Endothelial cell of umbilical vein (primary cell): ENCODE measurements at regions not wholly inside any gene's neighbourhood (a gene's known extent, or its start where the extent isn't known, plus 50 kb on each side); places are given as distances from the start of the nearest gene placed in this dataset.

Source experiments
- BruUV-seq: library from RNA; stranded (reverse); fragments of 400-500 nt; replicated peaks from 2 replicates; lab custom pipeline; 2021; lab: Mats Ljungman, UMichigan
- CTCF ChIA-PET: fragments of 300-600, 350-600 bp; sonication (Branson Sonifier 250); formaldehyde crosslinking; loops from one replicate; lab custom pipeline; 2021; ENCODE audit warnings: antibody characterized with exemption, inconsistent platforms; lab: Charles Lee
- POLR2A ChIA-PET: fragments of 300-600, 350-600 bp; sonication (Branson Sonifier 250); formaldehyde crosslinking; loops from one replicate; lab custom pipeline; 2021; ENCODE audit warnings: antibody characterized with exemption, inconsistent platforms; lab: Charles Lee
- DNase-seq: peaks from one replicate; pipeline ENCODE4 v3.0.0-alpha.2; 2011; ENCODE audit warnings: low read depth, low spot score
- FAIRE-seq: peaks from 2 replicates; lab custom pipeline; 2011; peaks lifted over from hg19 to GRCh38; lab: Jason Lieb, UNC
- H2AFZ ChIP-seq: 2 replicates; pipeline ENCODE4 v1.6.0; 2012; ENCODE audit warnings: low read depth, low read length, control low read depth, inconsistent platforms
- H3K27ac ChIP-seq: 2 replicates; pipeline ENCODE4 v1.5.1; 2011; ENCODE audit warnings: low read depth, mild to moderate bottlenecking, control low read depth, low read length, moderate library complexity; ENCODE audit not compliant: insufficient read depth
- H3K27me3 ChIP-seq, 2 experiments: 2 replicates each; pipeline versions ENCODE4 v1.6.0 to v1.6.1; 2011; ENCODE audit warnings: low read length in 2 of 2, mixed read lengths in 1 of 2; ENCODE audit not compliant: control insufficient read depth in 2 of 2, insufficient read depth in 2 of 2
- H3K36me3 ChIP-seq, 2 experiments: 2 replicates in 1 of 2; 3 replicates in 1 of 2; pipeline ENCODE4 v1.5.1; 2011; ENCODE audit warnings: low read length in 2 of 2, mild to moderate bottlenecking in 1 of 2, moderate library complexity in 1 of 2; ENCODE audit not compliant: control insufficient read depth in 2 of 2, insufficient read depth in 2 of 2; ENCODE audit errors: extremely low read depth in 1 of 2
- H3K4me1 ChIP-seq: 3 replicates; pipeline ENCODE4 v1.5.1; 2011; ENCODE audit warnings: mild to moderate bottlenecking, low read length; ENCODE audit not compliant: control insufficient read depth, insufficient read depth; ENCODE audit errors: extremely low read depth
- H3K4me2 ChIP-seq: 2 replicates; pipeline ENCODE4 v1.6.1; 2011; ENCODE audit warnings: low read length, control low read depth, mixed read lengths; ENCODE audit not compliant: insufficient read depth
- H3K4me3 ChIP-seq, 3 experiments: fragments of 200-600 bp in 1 of 3; sonication (generic), shearing (Covaris generic) in 1 of 3; replicated peaks in 1 of 3; 2 replicates each; pipeline ENCODE4 v1.5.1; 2011 to 2016; ENCODE audit warnings: control low read depth in 3 of 3, low read length in 3 of 3, mild to moderate bottlenecking in 2 of 3, inconsistent platforms in 1 of 3, low read depth in 1 of 3, moderate library complexity in 1 of 3; ENCODE audit not compliant: insufficient read depth in 1 of 3
- H3K79me2 ChIP-seq: 2 replicates; pipeline ENCODE4 v1.6.0; 2012; ENCODE audit warnings: low read length, inconsistent platforms; ENCODE audit not compliant: control insufficient read depth, insufficient read depth
- H3K9ac ChIP-seq: replicated peaks from 2 replicates; pipeline ENCODE3; 2011; ENCODE audit warnings: low read length, control low read depth; ENCODE audit not compliant: insufficient read depth; ENCODE audit errors: extremely low read depth
- H3K9me1 ChIP-seq: replicated peaks from 3 replicates; pipeline ENCODE4 v1.6.0; 2011; ENCODE audit warnings: mild to moderate bottlenecking, low read length; ENCODE audit not compliant: control insufficient read depth, insufficient read depth; ENCODE audit errors: extremely low read depth
- H3K9me3 ChIP-seq: replicated peaks from 2 replicates; pipeline ENCODE4 v1.5.1; 2012; ENCODE audit warnings: low read length, inconsistent platforms; ENCODE audit not compliant: control insufficient read depth, insufficient read depth
- H4K20me1 ChIP-seq: replicated peaks from 2 replicates; pipeline ENCODE3; 2011; ENCODE audit warnings: mild to moderate bottlenecking, low read length; ENCODE audit not compliant: control insufficient read depth, insufficient read depth; ENCODE audit errors: extremely low read depth
- EZH2 ChIP-seq: IDR thresholded peaks from 2 replicates; pipeline ENCODE4 v1.6.1; 2012; ENCODE audit warnings: borderline replicate concordance, low read depth, mild to moderate bottlenecking, moderate library complexity, low read length, inconsistent platforms; ENCODE audit not compliant: severe bottlenecking
- FOS ChIP-seq: IDR thresholded peaks from 2 replicates; pipeline ENCODE4 v1.6.1; 2011; ENCODE audit warnings: mild to moderate bottlenecking, low read length, moderate library complexity, borderline replicate concordance; ENCODE audit not compliant: insufficient read depth
- GATA2 ChIP-seq: IDR thresholded peaks from 2 replicates; pipeline ENCODE4 v1.7.0; 2011; ENCODE audit warnings: low read depth, mild to moderate bottlenecking, moderate library complexity, mixed read lengths, low read length; ENCODE audit not compliant: insufficient read length, insufficient read depth
- JUN ChIP-seq: IDR thresholded peaks from 2 replicates; pipeline ENCODE4 v1.6.1; 2011; ENCODE audit warnings: borderline replicate concordance, low read depth; ENCODE audit not compliant: insufficient read length, insufficient read depth
- MAX ChIP-seq: IDR thresholded peaks from 2 replicates; pipeline ENCODE4 v1.6.1; 2011; ENCODE audit not compliant: insufficient read depth, insufficient read length
- MYC ChIP-seq: IDR thresholded peaks from one replicate; pipeline ENCODE4 v1.6.1; 2011; ENCODE audit warnings: mild to moderate bottlenecking, low read depth, low read length
- POLR2A ChIP-seq: IDR thresholded peaks from 2 replicates; pipeline ENCODE4 v1.6.1; 2012; ENCODE audit warnings: low read depth, mild to moderate bottlenecking, control low read depth, low read length
- dilution Hi-C: fragments of 300-500 bp; cut with MboI; formaldehyde crosslinking; loops from one replicate; pipeline ENCODE4 v1.15.0; 2019; ENCODE audit warnings: low sequenced_read_pairs; ENCODE audit not compliant: extremely low pct_ligation_motif_present
- intact Hi-C: fragments of 100-400 bp; cut with micrococcal nuclease; formaldehyde crosslinking; loops from one replicate; pipeline ENCODE4 v1.10.0; 2022
- TF ChIP-seq, protein P1 (sequence below), 2 donors: IDR thresholded peaks; 1 replicate in 1 of 2; 2 replicates in 1 of 2; pipeline ENCODE4 v1.5.1; 2011; ENCODE audit warnings: low read length in 2 of 2, mild to moderate bottlenecking in 2 of 2, moderate library complexity in 2 of 2, control low read depth in 1 of 2, inconsistent platforms in 1 of 2, low read depth in 1 of 2; ENCODE audit not compliant: insufficient read depth in 1 of 2; ENCODE audit errors: extremely low read depth in 1 of 2

DNA sequence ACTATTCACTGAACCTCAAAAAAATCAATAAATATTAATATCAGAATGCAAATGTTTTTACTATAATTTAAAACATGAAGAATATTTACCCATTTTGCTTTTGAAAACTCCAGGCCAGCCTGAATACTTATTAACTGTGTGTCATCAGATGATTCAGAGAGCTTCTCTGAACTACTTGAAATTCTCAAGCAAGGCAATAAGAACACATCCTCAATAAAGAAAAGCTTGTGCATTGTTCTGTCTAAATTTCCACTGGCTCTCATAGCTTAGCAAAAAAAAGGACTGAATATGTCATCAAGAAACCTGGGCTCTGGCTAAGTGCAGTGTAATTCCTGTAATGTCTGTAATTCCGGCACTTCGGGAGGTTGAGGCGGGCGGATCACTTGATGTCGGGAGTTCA, 194.1 kb downstream of the BTG1 start:
- Histone ChIP-seq H3K27ac (no peak overlapping the region), H3K4me1 (peaks cover 4% of the 10 kb centered on the region), H3K9ac (no peak overlapping the region), H3K36me3 (no peaks in the 10 kb centered on the region), H3K4me3 (no peak overlapping the region), H3K9me3 (no peaks in the 10 kb centered on the region), H3K27me3 (no peaks in the 10 kb centered on the region), H2AFZ (no peak overlapping the region), H4K20me1 (no peaks in the 10 kb centered on the region), H3K9me1 (no peaks in the 10 kb centered on the region), H3K4me2 (no peak overlapping the region), H3K79me2 (no peaks in the 10 kb centered on the region)
- no TSS peak for BruUV-seq
- FAIRE-seq (no peak), DNase-seq (no peak)
- ChIA-PET CTCF (interaction anchor here (0.8 to 0.9 kb wide), 2 partner anchors 19 to 140 kb away, joined by 3 read pairs; no protein-coding TSS in a partner anchor), POLR2A (no interaction called here)
- dilution Hi-C loops = no loop called here
- TF ChIP-seq GATA2 (no peak), POLR2A (no peak), MYC (no peak), FOS (no peak), JUN (no peak), MAX (no peak), EZH2 (no peak)
- TF ChIP-seq, protein P1, sequence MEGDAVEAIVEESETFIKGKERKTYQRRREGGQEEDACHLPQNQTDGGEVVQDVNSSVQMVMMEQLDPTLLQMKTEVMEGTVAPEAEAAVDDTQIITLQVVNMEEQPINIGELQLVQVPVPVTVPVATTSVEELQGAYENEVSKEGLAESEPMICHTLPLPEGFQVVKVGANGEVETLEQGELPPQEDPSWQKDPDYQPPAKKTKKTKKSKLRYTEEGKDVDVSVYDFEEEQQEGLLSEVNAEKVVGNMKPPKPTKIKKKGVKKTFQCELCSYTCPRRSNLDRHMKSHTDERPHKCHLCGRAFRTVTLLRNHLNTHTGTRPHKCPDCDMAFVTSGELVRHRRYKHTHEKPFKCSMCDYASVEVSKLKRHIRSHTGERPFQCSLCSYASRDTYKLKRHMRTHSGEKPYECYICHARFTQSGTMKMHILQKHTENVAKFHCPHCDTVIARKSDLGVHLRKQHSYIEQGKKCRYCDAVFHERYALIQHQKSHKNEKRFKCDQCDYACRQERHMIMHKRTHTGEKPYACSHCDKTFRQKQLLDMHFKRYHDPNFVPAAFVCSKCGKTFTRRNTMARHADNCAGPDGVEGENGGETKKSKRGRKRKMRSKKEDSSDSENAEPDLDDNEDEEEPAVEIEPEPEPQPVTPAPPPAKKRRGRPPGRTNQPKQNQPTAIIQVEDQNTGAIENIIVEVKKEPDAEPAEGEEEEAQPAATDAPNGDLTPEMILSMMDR (IDR thresholded peaks at IDR 0.05; ENCODE audit: extremely low read depth in 1 of 2, insufficient read depth in 1 of 2, low read depth in 1 of 2, low read length in 2 of 2) = no peak
- intact Hi-C loops = no loop called here
